ENCODE measurements at regions not wholly inside any gene's neighbourhood (a gene's known extent, or its start where the extent isn't known, plus 50 kb on each side); places are given as distances from the start of the nearest gene placed in this dataset.

DNA sequence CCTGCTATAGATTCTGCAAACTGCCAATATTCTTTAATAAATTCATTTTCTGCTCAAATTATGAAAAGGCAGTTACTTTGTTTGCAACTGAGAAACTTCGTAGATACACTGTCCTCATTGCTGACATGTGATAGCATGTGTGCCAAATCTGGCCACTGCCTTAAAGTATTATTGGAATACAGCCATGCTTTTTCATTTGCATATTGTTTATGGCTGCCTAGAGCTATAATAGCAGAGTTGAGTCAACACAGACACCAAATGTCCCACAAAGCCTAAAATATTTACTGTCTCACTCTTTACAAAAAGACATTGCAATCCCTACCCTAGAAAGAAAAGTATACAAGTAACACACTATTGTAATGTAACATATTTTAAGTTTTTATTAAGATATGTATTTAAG is 647.4 kb downstream of the XPNPEP1 start:
- TF ChIP-seq Cebpa-rat (IDR thresholded peaks at IDR 0.05) = no peak

DNA sequence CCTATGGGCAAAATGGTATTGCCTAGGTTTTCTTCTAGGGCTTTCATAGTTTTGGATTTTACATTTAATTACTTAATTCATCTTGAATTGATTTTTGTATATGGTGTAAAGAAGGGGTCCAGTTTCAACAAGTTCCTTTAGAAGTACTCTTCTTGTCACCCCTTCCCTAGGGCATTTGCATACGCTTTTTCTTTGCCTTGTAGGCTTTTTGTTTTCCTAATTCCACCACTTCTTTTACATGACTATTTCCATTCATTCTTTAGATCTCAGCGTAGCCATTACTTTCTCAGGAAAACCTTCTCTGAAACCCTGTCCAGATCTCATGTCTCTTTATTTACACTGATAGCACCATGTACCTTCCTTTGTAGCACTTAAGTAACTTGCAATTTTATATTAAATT is 648.6 kb downstream of the XPNPEP1 start:
- no peaks in the 10 kb centered on the region for H3K27me3 ChIP-seq
- no peaks in the 10 kb centered on the region for H3K36me3 ChIP-seq
- H3K9me3 ChIP-seq = no peaks in the 10 kb centered on the region
- H3K4me3 ChIP-seq = no peak overlapping the region
- H3K4me2 ChIP-seq = no peak overlapping the region
- H3K9ac ChIP-seq = no peak overlapping the region
- no peaks in the 10 kb centered on the region for H4K20me1 ChIP-seq
- TF ChIP-seq Cebpa-rat (IDR thresholded peaks at IDR 0.05) = no peak
- no peak overlapping the region for H3K27ac ChIP-seq
- H3K4me1 ChIP-seq = no peaks in the 10 kb centered on the region

More for the DNA sequence above, 647.4 kb downstream of the XPNPEP1 start:
- Histone ChIP-seq H3K4me1 (no peaks in the 10 kb centered on the region), H3K27me3 (no peaks in the 10 kb centered on the region), H3K4me2 (no peak overlapping the region), H3K27ac (no peak overlapping the region), H3K4me3 (no peak overlapping the region), H3K9me3 (no peaks in the 10 kb centered on the region), H3K36me3 (no peaks in the 10 kb centered on the region), H4K20me1 (no peaks in the 10 kb centered on the region), H3K9ac (no peak overlapping the region)

DNA sequence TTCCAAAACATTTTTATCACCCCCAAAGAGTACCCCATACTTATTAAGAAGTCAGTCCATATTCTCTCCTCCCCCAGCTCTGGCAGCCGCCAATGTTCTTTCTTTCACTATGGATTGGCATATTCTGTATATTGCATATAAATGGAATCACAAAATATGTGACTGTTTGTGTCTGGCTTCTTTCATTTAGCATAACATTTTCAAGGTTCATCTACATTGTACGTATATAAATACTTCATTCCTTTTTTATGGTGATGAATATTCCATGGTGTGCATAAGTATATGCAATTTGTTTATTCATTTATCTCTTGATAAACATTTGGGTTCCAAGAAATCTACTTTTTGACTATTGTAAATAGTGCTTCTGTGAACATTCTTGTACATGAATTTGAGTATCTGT is 653.1 kb downstream of the XPNPEP1 start:
- TF ChIP-seq Cebpa-rat (IDR thresholded peaks at IDR 0.05) = no peak
- Histone ChIP-seq H3K27ac (no peak overlapping the region), H3K4me2 (no peak overlapping the region), H4K20me1 (no peaks in the 10 kb centered on the region), H3K27me3 (no peaks in the 10 kb centered on the region), H3K36me3 (no peaks in the 10 kb centered on the region), H3K9me3 (no peaks in the 10 kb centered on the region), H3K4me1 (no peaks in the 10 kb centered on the region), H3K4me3 (no peak overlapping the region), H3K9ac (no peak overlapping the region)

DNA sequence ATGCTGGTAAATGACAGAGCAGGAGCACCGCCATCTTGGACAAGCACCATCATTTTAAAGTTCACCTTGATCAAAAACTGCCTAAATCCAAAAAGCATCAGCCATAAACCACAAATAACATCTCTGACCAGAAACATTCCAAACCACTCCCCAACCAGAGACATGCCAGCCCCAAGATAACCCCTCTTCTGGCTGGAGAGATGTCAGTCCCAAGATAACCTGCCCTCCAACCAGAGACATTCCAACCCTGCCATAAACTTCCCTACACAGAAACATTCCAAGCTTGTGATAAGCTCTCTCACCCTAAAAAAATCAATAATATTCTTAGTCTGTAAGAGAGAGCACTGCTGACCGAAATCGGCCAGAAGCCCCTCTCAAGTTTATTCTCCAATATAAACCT is 659.3 kb downstream of the XPNPEP1 start:
- Histone ChIP-seq H3K9me3 (peaks cover 21% of the 10 kb centered on the region), H4K20me1 (no peaks in the 10 kb centered on the region), H3K27me3 (no peaks in the 10 kb centered on the region), H3K4me2 (no peak overlapping the region), H3K27ac (no peak overlapping the region), H3K4me3 (no peak overlapping the region), H3K4me1 (no peaks in the 10 kb centered on the region), H3K9ac (no peak overlapping the region), H3K36me3 (no peaks in the 10 kb centered on the region)
- no peak for TF ChIP-seq Cebpa-rat (IDR thresholded peaks at IDR 0.05)

DNA sequence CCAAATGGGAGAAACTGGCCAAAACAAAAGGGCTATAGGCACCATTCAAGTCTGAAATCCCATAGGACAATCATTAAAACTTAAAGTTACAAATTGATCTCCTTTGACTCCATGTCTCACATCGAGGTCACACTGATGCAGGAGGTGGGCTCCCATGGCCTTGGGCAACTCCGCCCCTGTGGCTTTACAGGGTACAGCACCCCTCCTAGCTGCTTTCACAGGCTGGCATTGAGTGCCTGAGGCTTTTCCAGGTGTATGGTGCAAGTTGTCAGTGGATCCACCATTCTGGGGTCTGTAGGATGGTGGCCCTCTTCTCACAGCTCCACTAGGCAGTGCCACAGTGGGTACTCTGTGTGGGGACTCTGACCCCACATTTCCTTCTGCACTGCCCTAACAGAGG is 662.1 kb downstream of the XPNPEP1 start:
- Histone ChIP-seq H3K27me3 (no peaks in the 10 kb centered on the region), H3K9me3 (peaks cover 21% of the 10 kb centered on the region), H3K4me3 (no peak overlapping the region), H4K20me1 (no peaks in the 10 kb centered on the region), H3K27ac (no peak overlapping the region), H3K4me1 (no peaks in the 10 kb centered on the region), H3K9ac (no peak overlapping the region), H3K36me3 (no peaks in the 10 kb centered on the region), H3K4me2 (no peak overlapping the region)
- TF ChIP-seq Cebpa-rat (IDR thresholded peaks at IDR 0.05) = no peak

DNA sequence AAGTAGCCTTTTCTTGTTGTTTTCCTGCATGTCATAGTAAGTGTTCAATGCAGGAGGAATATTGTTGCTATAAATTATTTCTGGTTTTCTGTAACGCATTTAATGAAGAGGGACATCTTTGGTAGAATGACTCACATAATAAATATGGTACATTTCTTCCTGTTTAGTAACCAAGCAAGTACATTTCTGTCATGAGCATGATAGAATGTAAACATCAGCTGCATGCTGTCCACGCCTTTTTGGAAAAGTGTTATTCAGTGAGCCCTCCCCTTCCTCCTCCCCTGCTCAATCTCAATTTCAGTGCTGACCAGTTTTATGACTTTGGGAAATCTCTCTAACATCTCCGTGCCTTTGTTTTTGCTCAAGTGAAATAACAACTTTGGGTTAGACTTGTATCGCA is 664.0 kb downstream of the XPNPEP1 start:
- Histone ChIP-seq H3K27ac (no peak overlapping the region), H3K9me3 (peaks cover 21% of the 10 kb centered on the region), H3K4me1 (no peaks in the 10 kb centered on the region), H3K9ac (no peak overlapping the region), H3K27me3 (no peaks in the 10 kb centered on the region), H3K36me3 (no peaks in the 10 kb centered on the region), H3K4me2 (no peak overlapping the region), H3K4me3 (no peak overlapping the region), H4K20me1 (no peaks in the 10 kb centered on the region)
- TF ChIP-seq Cebpa-rat (IDR thresholded peaks at IDR 0.05) = no peak

DNA sequence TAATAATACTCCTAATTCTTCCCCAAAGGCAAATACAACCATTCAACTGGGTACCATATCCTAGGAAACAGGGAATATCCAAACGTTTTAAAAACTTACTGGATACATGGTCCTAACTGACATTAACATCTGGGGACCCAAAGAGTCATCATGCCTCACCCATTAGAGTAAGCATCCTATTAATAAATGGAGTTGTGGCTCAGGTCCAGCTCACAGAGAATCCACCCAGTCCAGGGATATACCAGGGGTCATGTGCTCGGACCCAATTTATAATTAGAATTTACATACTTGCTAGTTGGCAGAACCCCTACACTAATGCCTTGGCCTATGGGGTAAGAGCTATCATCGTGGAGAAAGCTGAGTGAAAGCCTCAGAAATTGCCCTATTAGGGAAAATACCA is 670.0 kb downstream of the XPNPEP1 start:
- Histone ChIP-seq H3K4me3 (no peak overlapping the region), H3K36me3 (no peaks in the 10 kb centered on the region), H3K4me2 (no peak overlapping the region), H3K9me3 (no peaks in the 10 kb centered on the region), H3K27me3 (no peaks in the 10 kb centered on the region), H3K4me1 (no peaks in the 10 kb centered on the region), H3K9ac (no peak overlapping the region), H3K27ac (no peak overlapping the region), H4K20me1 (no peaks in the 10 kb centered on the region)
- no peak for TF ChIP-seq Cebpa-rat (IDR thresholded peaks at IDR 0.05)

DNA sequence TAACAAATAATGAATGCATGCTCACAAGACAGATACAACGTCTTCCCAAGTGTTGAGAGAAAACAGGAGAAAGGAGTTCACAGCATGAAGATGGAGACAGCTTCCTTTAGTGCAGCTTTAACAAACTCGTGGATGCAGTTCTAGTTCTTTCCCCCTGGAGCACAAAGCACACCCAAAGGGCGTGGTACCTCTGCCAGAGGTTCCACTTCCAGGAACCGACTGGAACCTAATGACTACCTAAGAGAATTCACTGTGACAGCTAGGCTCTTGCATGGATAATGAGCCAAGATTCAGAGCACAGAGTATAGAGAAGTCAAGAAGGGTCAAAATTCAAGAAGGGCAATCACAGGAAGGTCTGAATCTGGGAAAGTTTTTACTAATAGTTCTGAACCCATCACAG is 673.2 kb downstream of the XPNPEP1 start:
- H3K9me3 ChIP-seq = no peaks in the 10 kb centered on the region
- TF ChIP-seq Cebpa-rat (IDR thresholded peaks at IDR 0.05) = no peak

DNA sequence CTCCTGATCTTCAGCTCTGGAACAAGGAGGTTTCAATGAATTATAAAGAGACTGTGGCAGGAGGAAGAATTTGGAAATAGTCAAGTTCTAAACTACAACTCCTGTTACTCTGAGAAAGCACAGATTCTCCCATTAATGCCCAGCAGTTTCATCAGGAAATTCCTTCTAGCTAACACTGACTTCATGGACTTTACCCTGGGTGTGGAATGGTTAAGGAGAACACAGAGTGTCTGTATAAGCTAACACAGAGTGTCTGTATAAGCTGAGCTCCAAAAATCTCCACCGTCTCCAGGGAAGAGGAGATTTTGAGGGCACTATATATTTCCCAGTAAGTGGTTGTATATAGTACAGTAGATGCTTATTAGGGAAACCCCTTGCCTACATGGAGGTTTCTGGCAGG is 675.5 kb downstream of the XPNPEP1 start:
- no peak for TF ChIP-seq Cebpa-rat (IDR thresholded peaks at IDR 0.05)
- Histone ChIP-seq H3K4me2 (no peak overlapping the region), H3K4me3 (no peak overlapping the region), H3K9me3 (no peaks in the 10 kb centered on the region), H3K36me3 (no peaks in the 10 kb centered on the region), H3K9ac (no peak overlapping the region), H3K27ac (no peak overlapping the region), H3K27me3 (no peaks in the 10 kb centered on the region), H4K20me1 (no peaks in the 10 kb centered on the region), H3K4me1 (no peaks in the 10 kb centered on the region)

More for the DNA sequence above, 673.2 kb downstream of the XPNPEP1 start:
- Histone ChIP-seq H4K20me1 (no peaks in the 10 kb centered on the region), H3K9ac (no peak overlapping the region), H3K4me2 (no peak overlapping the region), H3K4me1 (no peaks in the 10 kb centered on the region), H3K27me3 (no peaks in the 10 kb centered on the region), H3K27ac (no peak overlapping the region), H3K36me3 (no peaks in the 10 kb centered on the region), H3K4me3 (no peak overlapping the region)

DNA sequence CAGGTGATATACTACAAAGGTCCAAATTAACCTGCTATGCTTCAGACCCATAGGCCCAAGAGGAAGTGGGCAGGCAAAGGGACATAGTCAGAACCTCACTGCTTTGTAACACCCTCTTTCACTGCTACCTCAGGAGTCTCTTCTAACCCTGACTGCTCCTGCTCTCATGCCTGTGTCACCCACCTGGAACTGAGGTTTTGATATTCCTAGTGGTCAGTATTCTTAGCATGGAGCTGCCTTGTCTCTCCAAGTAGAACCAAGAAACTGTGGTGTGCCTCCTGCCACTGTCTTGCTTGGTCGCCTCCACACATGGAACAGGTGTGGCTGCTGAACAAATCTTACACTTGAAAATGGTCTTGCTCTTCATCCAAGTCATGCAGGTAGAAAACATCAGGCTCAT is 677.5 kb downstream of the XPNPEP1 start:
- Histone ChIP-seq H4K20me1 (no peaks in the 10 kb centered on the region), H3K4me1 (no peaks in the 10 kb centered on the region), H3K4me2 (no peak overlapping the region), H3K4me3 (no peak overlapping the region), H3K36me3 (no peaks in the 10 kb centered on the region), H3K9ac (no peak overlapping the region), H3K9me3 (no peaks in the 10 kb centered on the region), H3K27me3 (no peaks in the 10 kb centered on the region), H3K27ac (no peak overlapping the region)
- TF ChIP-seq Cebpa-rat (IDR thresholded peaks at IDR 0.05) = no peak

DNA sequence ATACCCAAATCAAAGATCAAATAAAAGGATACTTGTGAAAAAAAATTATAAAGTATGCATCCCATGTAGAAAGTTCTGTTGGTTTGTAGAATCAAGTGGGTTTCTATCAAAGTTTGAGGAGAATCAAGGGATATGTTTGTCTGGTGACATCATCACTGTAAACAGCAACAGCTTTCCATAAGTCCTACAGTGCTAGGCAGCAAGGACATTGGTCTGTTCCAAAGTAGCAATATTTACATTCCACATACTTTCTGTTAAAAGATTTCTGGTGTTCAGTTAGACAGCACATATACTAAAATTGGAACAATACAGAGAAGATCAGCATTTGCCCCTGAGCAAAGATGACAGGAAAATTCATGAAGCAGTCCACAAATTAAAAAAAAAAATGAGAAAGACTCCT is 683.9 kb downstream of the XPNPEP1 start:
- no peaks in the 10 kb centered on the region for H3K27me3 ChIP-seq
- no peak overlapping the region for H3K27ac ChIP-seq
- no peaks in the 10 kb centered on the region for H4K20me1 ChIP-seq
- no peaks in the 10 kb centered on the region for H3K9me3 ChIP-seq
- H3K9ac ChIP-seq = no peak overlapping the region
- no peak overlapping the region for H3K4me2 ChIP-seq
- H3K4me3 ChIP-seq = no peak overlapping the region
- TF ChIP-seq Cebpa-rat (IDR thresholded peaks at IDR 0.05) = no peak
- H3K4me1 ChIP-seq = no peaks in the 10 kb centered on the region
- H3K36me3 ChIP-seq = no peaks in the 10 kb centered on the region
